MM.1S (cell line): ENCODE measurements at regions not wholly inside any gene's neighbourhood (a gene's known extent, or its start where the extent isn't known, plus 50 kb on each side); places are given as distances from the start of the nearest gene placed in this dataset.

Source experiments
- CTCF ChIP-seq: fragments of 300-600 bp; sonication (generic); IDR thresholded peaks from 2 replicates; pipeline ENCODE4 v1.5.1; 2016; ENCODE audit warnings: antibody characterized with exemption, low read length, mixed read lengths
- EZH2 ChIP-seq: fragments of 300-600 bp; sonication (generic); optimal IDR thresholded peaks from 2 replicates; pipeline ENCODE3; 2017; ENCODE audit warnings: low read depth, mild to moderate bottlenecking, antibody characterized with exemption, low read length, mixed read lengths
- EZH2phosphoT487 ChIP-seq: fragments of 300-600 bp; sonication (generic); IDR thresholded peaks from 2 replicates; pipeline ENCODE4 v1.6.1; 2018; ENCODE audit warnings: antibody characterized with exemption, low read length

DNA sequence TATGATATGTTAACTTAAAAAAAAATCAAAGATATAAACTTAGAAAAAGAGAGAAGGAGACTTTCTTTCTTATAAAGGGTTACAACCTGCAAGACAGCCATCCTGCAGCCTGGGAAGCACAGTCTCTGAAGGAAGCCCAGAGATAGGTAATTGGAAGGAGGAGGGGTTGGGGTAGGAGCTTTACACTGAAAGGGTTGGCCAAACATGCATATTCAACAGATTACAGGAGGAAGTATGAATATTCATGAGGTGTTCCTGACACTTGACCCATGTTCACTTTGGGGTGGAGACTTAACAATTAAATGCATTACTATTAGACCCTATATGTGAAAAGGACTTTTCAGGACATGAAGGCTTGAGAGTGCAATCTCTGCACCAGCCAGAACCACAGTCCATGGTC lies 71.7 kb upstream of the CDH2 start:
- TF ChIP-seq EZH2 (no peak), CTCF (no peak), EZH2phosphoT487 (no peak)
